IPS-20b (cell line): ENCODE measurements at regions not wholly inside any gene's neighbourhood (a gene's known extent, or its start where the extent isn't known, plus 50 kb on each side); places are given as distances from the start of the nearest gene placed in this dataset.
"Not testable (repeated sequence)": the region's sequence is repeated elsewhere in the genome, so short reads cannot be mapped to it uniquely, and the experiment has no call there.

Experiments used
- H3K27ac ChIP-seq: one replicate; pipeline ENCODE4 v1.5.1; 2013; ENCODE audit warnings: low read length
- H3K27me3 ChIP-seq: 2 replicates; pipeline ENCODE4 v1.6.1; 2013; ENCODE audit warnings: mild to moderate bottlenecking, low read length, inconsistent platforms; ENCODE audit not compliant: insufficient read depth
- H3K36me3 ChIP-seq: 2 replicates; pipeline ENCODE4 v1.6.1; 2013; ENCODE audit warnings: low read depth, mild to moderate bottlenecking, inconsistent platforms, low read length, moderate library complexity; ENCODE audit not compliant: insufficient read depth
- H3K4me1 ChIP-seq: 2 replicates; pipeline ENCODE4 v1.6.1; 2013; ENCODE audit warnings: mild to moderate bottlenecking, control low read depth, inconsistent platforms, low read length, moderate library complexity; ENCODE audit not compliant: insufficient read depth
- H3K4me3 ChIP-seq: 2 replicates; pipeline ENCODE4 v1.5.1; 2013; ENCODE audit warnings: mild to moderate bottlenecking, low read length, inconsistent platforms
- H3K9ac ChIP-seq: 2 replicates; pipeline ENCODE4 v1.6.1; 2013; ENCODE audit warnings: low read depth, mild to moderate bottlenecking, inconsistent platforms, low read length, moderate library complexity
- H3K9me3 ChIP-seq: 2 replicates; pipeline ENCODE4 v1.6.1; 2013; ENCODE audit warnings: mild to moderate bottlenecking, low read depth, low read length, inconsistent platforms; ENCODE audit not compliant: insufficient read depth

- H3K9ac ChIP-seq, H3K4me1 ChIP-seq, H3K9me3 ChIP-seq, H3K27me3 ChIP-seq, H3K36me3 ChIP-seq, H3K27ac ChIP-seq, H3K4me3 ChIP-seq: not testable (repeated sequence)
These were observed 217.8 kb downstream of the BCL2L11 start for GRCh38 chr2:111338474-111338873.

- H3K4me3 ChIP-seq, H3K27me3 ChIP-seq, H3K9ac ChIP-seq, H3K27ac ChIP-seq, H3K4me1 ChIP-seq, H3K36me3 ChIP-seq, H3K9me3 ChIP-seq: not testable (repeated sequence)
These were observed 218.8 kb downstream of the BCL2L11 start for GRCh38 chr2:111339476-111339875.

DNA sequence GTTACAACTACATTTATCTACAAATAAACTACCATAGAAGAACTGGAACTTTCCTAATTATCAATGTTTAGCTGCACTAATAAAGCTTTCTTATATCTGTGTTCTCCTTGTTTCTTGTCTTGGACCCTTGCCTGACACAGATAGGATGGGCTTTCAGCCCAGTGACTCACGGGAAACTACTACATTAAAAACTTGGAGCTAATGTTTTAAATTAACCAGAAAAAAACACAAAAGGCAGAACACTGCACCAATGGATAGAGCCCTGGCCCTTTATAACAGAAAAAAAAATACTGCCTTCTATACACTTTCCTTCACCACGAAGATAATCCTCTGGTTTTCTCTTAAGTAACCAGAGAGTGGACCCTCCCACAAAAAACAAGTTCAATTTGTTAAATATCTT lies 223.9 kb downstream of the BCL2L11 start:
- not testable (repeated sequence) for H3K9ac ChIP-seq, H3K4me3 ChIP-seq, H3K4me1 ChIP-seq, H3K9me3 ChIP-seq, H3K27me3 ChIP-seq, H3K36me3 ChIP-seq, H3K27ac ChIP-seq

DNA sequence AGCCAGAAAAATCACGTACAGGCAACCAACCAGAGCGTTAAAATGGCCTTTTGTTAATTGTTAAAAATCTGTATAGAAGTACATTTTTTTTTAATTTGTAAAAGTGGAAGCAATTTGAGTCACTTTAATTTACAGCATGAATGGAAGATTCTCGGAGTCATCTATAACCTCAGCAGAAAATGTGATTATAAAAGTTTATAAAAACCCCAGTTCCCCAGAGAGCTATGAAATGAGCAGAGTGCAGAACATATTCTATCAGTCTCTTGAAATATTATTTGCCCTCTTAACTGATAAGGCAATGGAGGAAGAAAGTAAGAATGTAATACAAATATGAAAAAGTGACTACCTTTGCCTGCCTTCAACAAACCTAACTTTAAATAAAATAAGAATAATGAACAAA lies 224.7 kb downstream of the BCL2L11 start:
- not testable (repeated sequence) for H3K9ac ChIP-seq, H3K36me3 ChIP-seq, H3K4me3 ChIP-seq, H3K27me3 ChIP-seq, H3K4me1 ChIP-seq, H3K9me3 ChIP-seq, H3K27ac ChIP-seq

DNA sequence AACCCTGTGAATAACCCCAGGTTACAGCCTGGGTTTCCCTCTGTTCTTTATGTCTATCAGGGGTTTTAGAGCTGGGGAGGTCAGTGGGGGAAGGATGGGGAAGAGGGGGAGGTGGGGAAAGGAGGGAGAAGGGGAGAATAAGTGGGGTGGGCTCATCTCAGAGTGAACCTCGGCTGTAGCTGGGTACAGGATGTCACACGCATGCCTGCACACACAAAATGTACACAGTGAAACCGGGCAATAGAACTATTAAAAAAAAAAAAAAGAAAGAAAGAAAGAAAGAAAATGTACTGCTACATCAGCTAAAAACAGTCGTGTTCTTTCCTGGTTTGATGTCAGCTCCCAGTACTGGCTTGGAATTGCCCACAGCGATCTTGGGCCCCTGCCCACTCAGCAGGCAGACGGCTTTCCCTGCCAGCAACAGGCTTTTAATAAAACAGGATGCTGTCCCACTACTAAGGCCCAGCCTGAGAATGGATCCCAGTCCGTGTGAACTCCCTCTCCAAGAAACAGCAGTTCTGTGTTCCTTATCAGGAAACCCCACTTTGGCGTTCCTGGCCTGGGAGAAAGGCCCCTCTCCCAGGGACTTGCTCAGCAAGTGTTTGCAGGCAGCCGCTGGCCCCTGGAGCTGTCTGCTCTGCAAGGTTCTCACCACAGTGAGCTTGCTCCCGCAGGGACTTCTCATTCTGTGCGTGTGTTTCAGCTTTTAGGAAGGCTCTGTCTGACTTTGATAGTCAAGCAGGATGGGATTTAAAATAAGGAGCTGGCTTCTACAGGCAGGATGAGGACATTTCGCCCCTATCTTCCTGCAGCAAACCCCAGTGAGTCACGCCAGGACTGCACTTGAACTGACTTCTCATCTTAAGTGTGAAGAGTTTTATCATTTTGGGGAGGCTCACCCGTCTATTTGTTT lies 225.6 kb downstream of the BCL2L11 start:
- not testable (repeated sequence) for H3K4me1 ChIP-seq, H3K9ac ChIP-seq, H3K36me3 ChIP-seq, H3K9me3 ChIP-seq, H3K4me3 ChIP-seq, H3K27me3 ChIP-seq, H3K27ac ChIP-seq

DNA sequence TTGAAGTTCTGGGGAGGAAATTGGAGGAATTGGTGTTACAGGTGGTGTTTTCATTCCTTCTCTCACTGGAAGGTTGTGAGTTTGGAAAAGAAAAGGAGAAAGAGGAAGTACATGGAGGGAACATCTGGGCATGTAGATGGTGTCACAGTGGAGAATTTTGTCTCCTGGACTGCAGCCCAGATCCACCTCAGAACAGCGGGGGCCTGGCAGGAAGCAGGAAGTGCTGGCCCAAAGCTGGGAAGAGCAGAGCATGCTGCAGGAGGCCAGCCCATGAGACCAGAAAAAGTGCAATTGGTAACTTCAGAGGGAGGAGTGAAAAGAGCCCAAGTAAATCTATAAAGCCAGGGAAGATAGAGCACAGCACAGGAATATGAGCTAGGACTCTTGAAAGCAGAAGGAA lies 227.0 kb downstream of the BCL2L11 start:
- H3K9ac ChIP-seq, H3K36me3 ChIP-seq, H3K27ac ChIP-seq, H3K4me1 ChIP-seq, H3K4me3 ChIP-seq, H3K27me3 ChIP-seq, H3K9me3 ChIP-seq: not testable (repeated sequence)

DNA sequence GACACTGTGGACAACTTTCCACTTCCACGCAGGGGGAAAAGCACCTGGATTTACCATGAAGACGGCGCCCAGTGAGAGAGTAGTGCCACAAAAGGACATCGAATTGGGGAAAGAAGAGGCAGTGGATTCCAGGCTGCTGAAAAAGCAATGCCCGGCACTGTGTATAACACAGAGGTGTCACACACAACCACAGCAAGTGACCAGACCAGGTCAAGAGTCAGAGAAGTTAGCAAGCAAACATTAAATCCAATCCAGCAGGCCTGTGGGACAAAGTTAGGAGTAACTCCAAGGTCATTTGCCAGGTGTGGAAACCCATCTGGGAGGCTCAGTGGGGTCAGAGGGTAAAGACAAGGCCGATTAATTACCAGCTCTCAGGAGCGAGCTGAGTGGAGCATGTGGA lies 227.6 kb downstream of the BCL2L11 start:
- H3K27ac ChIP-seq, H3K36me3 ChIP-seq, H3K4me1 ChIP-seq, H3K9me3 ChIP-seq, H3K9ac ChIP-seq, H3K27me3 ChIP-seq, H3K4me3 ChIP-seq: not testable (repeated sequence)

DNA sequence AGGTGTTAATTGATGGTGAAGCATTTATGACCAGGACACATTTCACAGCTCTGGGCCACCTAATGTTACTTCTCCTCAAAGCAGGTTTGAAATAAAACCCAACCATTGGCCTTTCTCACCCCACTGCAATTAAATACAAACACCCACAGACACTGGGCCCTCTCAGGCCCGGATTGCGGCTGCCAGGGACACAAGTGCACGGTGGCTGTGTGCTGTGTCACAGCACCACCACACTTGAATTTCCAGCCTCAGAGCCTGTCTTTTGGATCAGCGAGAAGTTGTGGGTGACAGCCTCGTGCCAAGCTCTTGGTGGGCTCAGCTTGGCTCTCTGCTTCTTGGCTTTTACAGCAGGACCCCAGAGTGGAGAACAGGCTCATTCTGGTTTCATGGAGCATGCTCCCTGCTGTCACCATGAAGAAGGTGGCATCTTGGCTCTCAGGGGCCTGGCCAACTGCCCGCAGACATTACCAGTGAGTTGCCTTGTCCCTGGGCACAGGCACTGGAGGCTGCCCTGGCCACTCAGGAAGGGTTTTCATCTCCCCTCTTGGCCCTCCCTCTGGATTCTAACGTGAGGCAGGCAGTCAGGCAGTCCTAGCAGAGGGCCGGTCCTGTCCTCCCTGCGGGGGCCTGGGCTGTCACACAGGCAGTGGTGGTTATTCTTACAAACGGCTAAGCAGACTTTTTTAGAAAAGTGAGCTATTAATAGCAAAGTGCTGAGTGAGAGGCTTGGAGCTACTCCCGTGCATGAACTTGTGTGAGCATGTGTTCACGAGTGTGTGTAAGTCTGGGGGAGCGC lies 234.5 kb downstream of the BCL2L11 start:
- not testable (repeated sequence) for H3K9me3 ChIP-seq, H3K4me3 ChIP-seq, H3K9ac ChIP-seq, H3K36me3 ChIP-seq, H3K27ac ChIP-seq, H3K27me3 ChIP-seq, H3K4me1 ChIP-seq

DNA sequence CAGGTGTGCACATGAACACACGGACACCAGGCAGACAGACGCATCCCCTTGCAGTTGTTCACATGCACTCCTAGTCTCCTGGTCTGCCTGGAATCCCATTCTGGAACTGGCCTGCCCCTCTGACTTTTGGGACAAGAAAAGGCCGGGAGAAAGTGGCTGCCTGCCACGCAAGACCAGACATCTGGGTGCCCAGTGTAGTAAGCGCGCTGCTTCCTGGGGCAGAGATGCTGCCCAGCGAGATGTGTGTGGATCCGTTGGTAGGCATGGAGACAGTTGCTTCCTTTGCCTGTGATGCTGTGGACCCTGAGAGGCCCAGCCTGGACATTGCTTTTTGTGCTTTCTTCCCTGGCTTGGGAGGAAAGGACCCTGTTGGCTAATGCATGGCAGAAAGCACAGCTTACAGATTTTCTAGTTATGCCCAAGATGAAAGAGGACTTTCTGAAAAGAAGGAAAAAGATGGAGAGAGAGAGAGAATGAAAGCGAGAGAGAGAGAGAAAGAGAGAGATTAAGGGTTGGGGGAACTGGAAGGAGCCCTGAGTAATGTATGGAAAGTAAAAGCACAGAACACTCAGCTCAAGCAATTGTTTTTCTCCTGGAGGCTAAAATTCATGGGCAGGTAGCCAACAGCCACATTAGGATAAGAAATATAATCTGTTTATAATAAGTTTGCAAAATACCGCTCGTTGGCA lies 235.3 kb downstream of the BCL2L11 start:
- H3K27me3 ChIP-seq, H3K4me3 ChIP-seq, H3K27ac ChIP-seq, H3K36me3 ChIP-seq, H3K4me1 ChIP-seq, H3K9ac ChIP-seq, H3K9me3 ChIP-seq: not testable (repeated sequence)

- not testable (repeated sequence) for H3K4me1 ChIP-seq, H3K27ac ChIP-seq
These were observed 235.9 kb downstream of the BCL2L11 start for GRCh38 chr2:111356512-111357031.

GRCh38 chr2:111365986-111366640 lies 245.4 kb downstream of the BCL2L11 start:
- H3K9ac ChIP-seq, H3K9me3 ChIP-seq, H3K4me3 ChIP-seq, H3K36me3 ChIP-seq, H3K4me1 ChIP-seq, H3K27ac ChIP-seq: not testable (repeated sequence)
- peaks cover 15% of the 10 kb centered on the region; the same call in 1 of the 2 replicates for H3K27me3 ChIP-seq

More at GRCh38 chr2:111356512-111357031, 235.9 kb downstream of the BCL2L11 start:
- H3K4me3 ChIP-seq, H3K9ac ChIP-seq, H3K36me3 ChIP-seq, H3K27me3 ChIP-seq, H3K9me3 ChIP-seq: not testable (repeated sequence)
